ENCODE measurements at regions not wholly inside any gene's neighbourhood (a gene's known extent, or its start where the extent isn't known, plus 50 kb on each side); places are given as distances from the start of the nearest gene placed in this dataset.

GRCh38 chr6:166877906-166878305, 78.4 kb downstream of the RNASET2 start:
- in situ Hi-C loops (cut with MboI; ENCODE audit: low sequenced_read_pairs): no loop called here

GRCh38 chr6:166877349-166877748, 79.0 kb downstream of the RNASET2 start:
- in situ Hi-C loops (cut with MboI; ENCODE audit: low sequenced_read_pairs): no loop called here

GRCh38 chr6:166872531-166873009, 83.8 kb downstream of the RNASET2 start:
- in situ Hi-C loops (cut with MboI; ENCODE audit: low sequenced_read_pairs): no loop called here

- in situ Hi-C loops (cut with MboI; ENCODE audit: low sequenced_read_pairs): no loop called here
These were observed 85.6 kb downstream of the RNASET2 start for GRCh38 chr6:166870602-166871208.

- in situ Hi-C loops (cut with MboI; ENCODE audit: low sequenced_read_pairs): no loop called here
These were observed 89.3 kb downstream of the RNASET2 start for GRCh38 chr6:166866839-166867637.

GRCh38 chr6:166864333-166864732, 92.0 kb downstream of the RNASET2 start:
- in situ Hi-C loops (cut with MboI; ENCODE audit: low sequenced_read_pairs): no loop called here

- in situ Hi-C loops (cut with MboI; ENCODE audit: low sequenced_read_pairs): no loop called here
These were observed 93.3 kb downstream of the RNASET2 start for GRCh38 chr6:166862978-166863530.

GRCh38 chr6:166862287-166862977, 93.9 kb downstream of the RNASET2 start:
- in situ Hi-C loops (cut with MboI; ENCODE audit: low sequenced_read_pairs): no loop called here

- in situ Hi-C loops (cut with MboI; ENCODE audit: low sequenced_read_pairs): no loop called here
These were observed 94.4 kb downstream of the RNASET2 start for GRCh38 chr6:166861961-166862286.

- in situ Hi-C loops (cut with MboI; ENCODE audit: low sequenced_read_pairs): no loop called here
These were observed 95.0 kb downstream of the RNASET2 start for GRCh38 chr6:166861304-166861703.

- in situ Hi-C loops (cut with MboI; ENCODE audit: low sequenced_read_pairs): no loop called here
These were observed 96.0 kb downstream of the RNASET2 start for GRCh38 chr6:166860392-166860791.

GRCh38 chr6:166855416-166855815, 100.9 kb downstream of the RNASET2 start:
- in situ Hi-C loops (cut with MboI; ENCODE audit: low sequenced_read_pairs): no loop called here

- in situ Hi-C loops (cut with MboI; ENCODE audit: low sequenced_read_pairs): no loop called here
These were observed 102.7 kb downstream of the RNASET2 start for GRCh38 chr6:166853371-166854325.

- in situ Hi-C loops (cut with MboI; ENCODE audit: low sequenced_read_pairs): no loop called here
These were observed 103.8 kb downstream of the RNASET2 start for GRCh38 chr6:166852451-166852975.

- in situ Hi-C loops (cut with MboI; ENCODE audit: low sequenced_read_pairs): no loop called here
These were observed 104.4 kb downstream of the RNASET2 start for GRCh38 chr6:166851911-166852310.

- in situ Hi-C loops (cut with MboI; ENCODE audit: low sequenced_read_pairs): no loop called here
These were observed 104.9 kb downstream of the RNASET2 start for GRCh38 chr6:166851426-166851825.

- in situ Hi-C loops (cut with MboI; ENCODE audit: low sequenced_read_pairs): no loop called here
These were observed 105.7 kb downstream of the RNASET2 start for GRCh38 chr6:166850677-166851076.

- in situ Hi-C loops (cut with MboI; ENCODE audit: low sequenced_read_pairs): no loop called here
These were observed 106.6 kb downstream of the RNASET2 start for GRCh38 chr6:166849749-166850183.

GRCh38 chr6:166848979-166849748, 107.2 kb downstream of the RNASET2 start:
- in situ Hi-C loops (cut with MboI; ENCODE audit: low sequenced_read_pairs): no loop called here

Measured in HL-60/S4 treated with retinoic acid at 250 ng/mL for 4 days and 3 days (cell line).